ENCODE measurements at regions not wholly inside any gene's neighbourhood (a gene's known extent, or its start where the extent isn't known, plus 50 kb on each side); places are given as distances from the start of the nearest gene placed in this dataset.

- no CpG with 5 or more reads among the region's 2 CpGs for WGBS, 2 experiments (ENCODE audit: extremely low coverage in 2 of 2, insufficient read length in 1 of 2)
- no peak overlapping the region for H4K91ac ChIP-seq (ENCODE audit: insufficient read depth, low read depth, low read length)
- no peak overlapping the region for H3K4me3 ChIP-seq (ENCODE audit: insufficient read depth, low read depth, low read length)
These were observed 138.7 kb downstream of the IRS2 start for GRCh38 chr13:109647699-109648098.

More at GRCh38 chr13:109647699-109648098, 138.7 kb downstream of the IRS2 start:
- Histone ChIP-seq H3K27ac (ENCODE audit: insufficient read depth, low read length) (no peak overlapping the region), H4K20me1 (ENCODE audit: insufficient read depth, low read length) (no peaks in the 10 kb centered on the region), H3K79me1 (ENCODE audit: low read depth in 1 of 2, low read length in 2 of 2) (no peaks in the 10 kb centered on the region), H3K9ac (ENCODE audit: low read depth, low read length) (no peak overlapping the region), H3K4ac (ENCODE audit: low read depth, low read length) (no peak overlapping the region), H3K23ac (ENCODE audit: low read depth, low read length) (no peak overlapping the region), H2BK120ac (ENCODE audit: low read depth, low read length) (no peak overlapping the region), H3K18ac (ENCODE audit: low read depth, low read length) (no peak overlapping the region), H4K8ac (ENCODE audit: low read depth in 2 of 2, low read length in 2 of 2) (no peak overlapping the region), H2AFZ (replicated peaks; ENCODE audit: low read length, poor library complexity) (no peak overlapping the region), H2BK15ac (ENCODE audit: low read depth, low read length) (no peak overlapping the region), H4K5ac (ENCODE audit: low read depth, low read length) (no peak overlapping the region), H3K27me3 (ENCODE audit: control insufficient read depth, insufficient read depth, low read length) (no peaks in the 10 kb centered on the region; the same call in 1 of the 2 replicates), H3K9me3 (ENCODE audit: control insufficient read depth, insufficient read depth, low read length) (no peaks in the 10 kb centered on the region), H2BK5ac (ENCODE audit: low read depth, low read length, poor library complexity, severe bottlenecking) (no peak overlapping the region), H3K36me3 (ENCODE audit: control insufficient read depth, insufficient read depth, low read length) (no peaks in the 10 kb centered on the region), H3K9me1 (ENCODE audit: insufficient read depth, low read length) (no peaks in the 10 kb centered on the region), H3K14ac (replicated peaks; ENCODE audit: low read depth, low read length) (no peak overlapping the region), H3K4me1 (ENCODE audit: control insufficient read depth, insufficient read depth, low read length) (no peaks in the 10 kb centered on the region), H3K4me2 (ENCODE audit: low read depth, low read length) (no peak overlapping the region), H3K56ac (ENCODE audit: extremely low read depth, insufficient read depth, low read length) (no peak overlapping the region), H2BK20ac (ENCODE audit: low read depth, low read length) (no peak overlapping the region), H2AK5ac (ENCODE audit: low read depth, low read length) (no peak overlapping the region), H2AK9ac (replicated peaks; ENCODE audit: low read depth, low read length, poor library complexity) (no peak overlapping the region)
- BruUV-seq (replicated peaks), result no TSS peak
- intact Hi-C loops (cut with micrococcal nuclease), result no loop called here
- ATAC-seq (ENCODE audit: low read depth) (no peak), DNase-seq (no peak)
- POLR2A ChIA-PET (ENCODE audit: unreplicated experiment), result no interaction called here
- in situ Hi-C loops (cut with MboI; ENCODE audit: low sequenced_read_pairs), result no loop called here
- dilution Hi-C loops (cut with HindIII; ENCODE audit: low sequenced_read_pairs, unreplicated experiment), result no loop called here
- TF ChIP-seq CHD1 (IDR thresholded peaks at IDR 0.05; ENCODE audit: low read depth, low read length), result no peak
- TF ChIP-seq FOS (IDR thresholded peaks at IDR 0.05; ENCODE audit: low read depth, low read length), result no peak
- TF ChIP-seq POLR2A (IDR thresholded peaks at IDR 0.05; ENCODE audit: low read depth, low read length), result no peak
- no peak for TF ChIP-seq USF2 (IDR thresholded peaks at IDR 0.05; ENCODE audit: low read depth, low read length)
- no peak for TF ChIP-seq ELK1 (IDR thresholded peaks at IDR 0.05; ENCODE audit: borderline replicate concordance, low read depth, low read length)
- no peak for TF ChIP-seq MAFK (IDR thresholded peaks at IDR 0.05; ENCODE audit: low read depth, low read length)
- no peak for TF ChIP-seq CTCF (conservative IDR thresholded peaks at IDR 0.05; ENCODE audit: low read depth, low read length)
- no peak for TF ChIP-seq SMC3 (IDR thresholded peaks at IDR 0.05; ENCODE audit: low read depth, low read length)
- TF ChIP-seq MAZ (IDR thresholded peaks at IDR 0.05; ENCODE audit: borderline replicate concordance, low read depth, low read length), result no peak
- TF ChIP-seq NFE2L2 (IDR thresholded peaks at IDR 0.05; ENCODE audit: low read depth, low read length), result no peak
- no peak for TF ChIP-seq BHLHE40 (IDR thresholded peaks at IDR 0.05; ENCODE audit: low read depth, low read length)
- no peak for TF ChIP-seq CEBPB (IDR thresholded peaks at IDR 0.05; ENCODE audit: low read depth, low read length)
- TF ChIP-seq RAD21 (IDR thresholded peaks at IDR 0.05; ENCODE audit: low read length), result no peak
- no peak for TF ChIP-seq RFX5 (IDR thresholded peaks at IDR 0.05; ENCODE audit: low read depth, low read length)
- TF ChIP-seq RCOR1 (IDR thresholded peaks at IDR 0.05; ENCODE audit: insufficient replicate concordance, low read length), result no peak
- no peak for TF ChIP-seq MXI1 (IDR thresholded peaks at IDR 0.05; ENCODE audit: borderline replicate concordance, low read depth, low read length)
- CTCF ChIA-PET, result no interaction called here

All from IMR-90 (cell line).